ENCODE measurements at regions not wholly inside any gene's neighbourhood (a gene's known extent, or its start where the extent isn't known, plus 50 kb on each side); places are given as distances from the start of the nearest gene placed in this dataset.
"Not testable (repeated sequence)": the region's sequence is repeated elsewhere in the genome, so short reads cannot be mapped to it uniquely, and the experiment has no call there.

- Mint-ChIP-seq H3K36me3 (no peaks in the 10 kb centered on the region), H3K4me3 (no peak overlapping the region)
- no peak for ATAC-seq
Observed at GRCh38 chr1:53394306-53394705, 64.9 kb upstream of the DMRTB1 start.

GRCh38 chr1:53395671-53396215 lies 63.5 kb upstream of the DMRTB1 start:
- Mint-ChIP-seq H3K4me1 (peaks cover 2% of the 10 kb centered on the region), H3K27me3 (peaks cover 17% of the 10 kb centered on the region), H3K27ac (no peak overlapping the region), H3K9me3 (no peaks in the 10 kb centered on the region), H3K4me3 (no peak overlapping the region), H3K36me3 (no peaks in the 10 kb centered on the region)
- no peak for ATAC-seq

More at GRCh38 chr1:53394306-53394705, 64.9 kb upstream of the DMRTB1 start:
- no peak overlapping the region for H3K27ac Mint-ChIP-seq
- peaks cover 14% of the 10 kb centered on the region for H3K4me1 Mint-ChIP-seq
- peaks cover 14% of the 10 kb centered on the region for H3K27me3 Mint-ChIP-seq
- no peaks in the 10 kb centered on the region for H3K9me3 Mint-ChIP-seq

- H3K9me3 Mint-ChIP-seq: no peaks in the 10 kb centered on the region
- H3K4me1 Mint-ChIP-seq: no peaks in the 10 kb centered on the region
- no peak overlapping the region for H3K4me3 Mint-ChIP-seq
- H3K36me3 Mint-ChIP-seq: no peaks in the 10 kb centered on the region
- no peak for ATAC-seq
- no peak overlapping the region for H3K27ac Mint-ChIP-seq
- peaks cover 27% of the 10 kb centered on the region for H3K27me3 Mint-ChIP-seq
Observed at GRCh38 chr1:53396573-53397268, 62.5 kb upstream of the DMRTB1 start.

- Mint-ChIP-seq H3K9me3 (no peaks in the 10 kb centered on the region), H3K4me1 (no peaks in the 10 kb centered on the region), H3K4me3 (no peak overlapping the region), H3K27me3 (peaks cover 27% of the 10 kb centered on the region), H3K36me3 (no peaks in the 10 kb centered on the region), H3K27ac (no peak overlapping the region)
- no peak for ATAC-seq
Observed at GRCh38 chr1:53398091-53398490, 61.1 kb upstream of the DMRTB1 start.

GRCh38 chr1:53398576-53399365 lies 60.4 kb upstream of the DMRTB1 start:
- ATAC-seq: no peak
- no peak overlapping the region for H3K4me3 Mint-ChIP-seq
- H3K4me1 Mint-ChIP-seq: no peaks in the 10 kb centered on the region
- H3K9me3 Mint-ChIP-seq: no peaks in the 10 kb centered on the region
- H3K27ac Mint-ChIP-seq: no peak overlapping the region
- no peaks in the 10 kb centered on the region for H3K36me3 Mint-ChIP-seq
- peaks cover 27% of the 10 kb centered on the region for H3K27me3 Mint-ChIP-seq

- H3K4me3 Mint-ChIP-seq, ATAC-seq, H3K36me3 Mint-ChIP-seq, H3K4me1 Mint-ChIP-seq, H3K27ac Mint-ChIP-seq, H3K9me3 Mint-ChIP-seq: not testable (repeated sequence)
- peaks cover 27% of the 10 kb centered on the region for H3K27me3 Mint-ChIP-seq
Observed at GRCh38 chr1:53399370-53400133, 59.6 kb upstream of the DMRTB1 start.

- Mint-ChIP-seq H3K27ac (no peak overlapping the region), H3K36me3 (no peaks in the 10 kb centered on the region), H3K4me3 (no peak overlapping the region), H3K9me3 (no peaks in the 10 kb centered on the region), H3K4me1 (no peaks in the 10 kb centered on the region), H3K27me3 (peaks cover 24% of the 10 kb centered on the region)
- no peak for ATAC-seq
Observed at GRCh38 chr1:53400761-53401674, 58.2 kb upstream of the DMRTB1 start.

- Mint-ChIP-seq H3K27ac (no peak overlapping the region), H3K4me1 (no peaks in the 10 kb centered on the region), H3K9me3 (no peaks in the 10 kb centered on the region), H3K36me3 (no peaks in the 10 kb centered on the region), H3K4me3 (no peak overlapping the region), H3K27me3 (peaks cover 26% of the 10 kb centered on the region)
- ATAC-seq: no peak
Observed at GRCh38 chr1:53401813-53402745, 57.1 kb upstream of the DMRTB1 start.

GRCh38 chr1:53402891-53403655 lies 56.1 kb upstream of the DMRTB1 start:
- ATAC-seq: no peak

GRCh38 chr1:53405737-53406136 lies 53.5 kb upstream of the DMRTB1 start:
- H3K9me3 Mint-ChIP-seq: no peaks in the 10 kb centered on the region
- peaks cover 49% of the 10 kb centered on the region for H3K27me3 Mint-ChIP-seq
- H3K36me3 Mint-ChIP-seq: no peaks in the 10 kb centered on the region
- H3K27ac Mint-ChIP-seq: no peak overlapping the region
- no peak for ATAC-seq
- peaks cover 13% of the 10 kb centered on the region for H3K4me1 Mint-ChIP-seq
- no peak overlapping the region for H3K4me3 Mint-ChIP-seq

More at GRCh38 chr1:53402891-53403655, 56.1 kb upstream of the DMRTB1 start:
- peaks cover 36% of the 10 kb centered on the region for H3K27me3 Mint-ChIP-seq
- no peaks in the 10 kb centered on the region for H3K9me3 Mint-ChIP-seq
- H3K4me1 Mint-ChIP-seq: no peaks in the 10 kb centered on the region
- no peak overlapping the region for H3K4me3 Mint-ChIP-seq
- H3K27ac Mint-ChIP-seq: no peak overlapping the region
- H3K36me3 Mint-ChIP-seq: no peaks in the 10 kb centered on the region

GRCh38 chr1:53406551-53407235 lies 52.5 kb upstream of the DMRTB1 start:
- H3K9me3 Mint-ChIP-seq: no peaks in the 10 kb centered on the region
- H3K36me3 Mint-ChIP-seq: no peaks in the 10 kb centered on the region
- H3K4me1 Mint-ChIP-seq: peaks cover 13% of the 10 kb centered on the region
- H3K27me3 Mint-ChIP-seq: peaks cover 39% of the 10 kb centered on the region
- no peak for ATAC-seq
- H3K27ac Mint-ChIP-seq: no peak overlapping the region
- H3K4me3 Mint-ChIP-seq: no peak overlapping the region

- H3K27ac Mint-ChIP-seq: no peak overlapping the region
- no peak overlapping the region for H3K4me3 Mint-ChIP-seq
- ATAC-seq: no peak
- H3K36me3 Mint-ChIP-seq: no peaks in the 10 kb centered on the region
- H3K27me3 Mint-ChIP-seq: peaks cover 38% of the 10 kb centered on the region
- H3K9me3 Mint-ChIP-seq: no peaks in the 10 kb centered on the region
- peaks cover 13% of the 10 kb centered on the region for H3K4me1 Mint-ChIP-seq
Observed at GRCh38 chr1:53408013-53408754, 51.0 kb upstream of the DMRTB1 start.
